H1 (cell line): ENCODE measurements at regions not wholly inside any gene's neighbourhood (a gene's known extent, or its start where the extent isn't known, plus 50 kb on each side); places are given as distances from the start of the nearest gene placed in this dataset.

Experiments
- CTCF ChIA-PET: fragments of 300-600 bp; sonication (Branson Sonifier 250); formaldehyde crosslinking; loops from one replicate; lab custom pipeline; 2021; ENCODE audit not compliant: partially characterized antibody; lab: Charles Lee
- POLR2A ChIA-PET: fragments of 300-600 bp; sonication (Branson Sonifier 250); formaldehyde crosslinking; loops from one replicate; lab custom pipeline; 2021; ENCODE audit warnings: inconsistent platforms; ENCODE audit not compliant: partially characterized antibody; lab: Charles Lee
- DNase-seq, 2 experiments: peaks; one replicate each; pipeline versions ENCODE4 v3.0.0 to v3.0.0-alpha.2; 2010 to 2022; ENCODE audit warnings: low spot score in 2 of 2, low read depth in 1 of 2, mixed read lengths in 1 of 2
- FAIRE-seq: peaks from 2 replicates; lab custom pipeline; 2011; peaks lifted over from hg19 to GRCh38; lab: Jason Lieb, UNC
- H2AFZ ChIP-seq: 2 replicates; pipeline ENCODE4 v1.8.1; 2012; ENCODE audit warnings: low read length, inconsistent platforms
- H2AK5ac ChIP-seq: 2 replicates; pipeline ENCODE4 v1.6.1; 2013; ENCODE audit warnings: low read depth, low read length
- H2BK120ac ChIP-seq: replicated peaks from 2 replicates; pipeline ENCODE3; 2013; ENCODE audit warnings: low read depth, low read length, inconsistent platforms
- H2BK12ac ChIP-seq: 2 replicates; pipeline ENCODE4 v1.6.1; 2013; ENCODE audit warnings: low read depth, low read length
- H2BK15ac ChIP-seq: 2 replicates; pipeline ENCODE4 v1.6.1; 2013; ENCODE audit warnings: low read length
- H2BK20ac ChIP-seq: 2 replicates; pipeline ENCODE4 v1.6.1; 2013; ENCODE audit warnings: low read length
- H2BK5ac ChIP-seq: 2 replicates; pipeline ENCODE4 v1.6.1; 2013; ENCODE audit warnings: low read depth, low read length
- H3K14ac ChIP-seq: 2 replicates; pipeline ENCODE4 v1.6.1; 2013; ENCODE audit warnings: inconsistent platforms; ENCODE audit not compliant: insufficient read length
- H3K18ac ChIP-seq: 2 replicates; pipeline ENCODE4 v1.6.1; 2013; ENCODE audit warnings: low read length; ENCODE audit errors: extremely low read depth
- H3K23ac ChIP-seq: 2 replicates; pipeline ENCODE4 v1.6.1; 2013; ENCODE audit warnings: inconsistent platforms; ENCODE audit not compliant: insufficient read length
- H3K23me2 ChIP-seq: 2 replicates; pipeline ENCODE4 v1.6.1; 2013; ENCODE audit warnings: low read depth, low read length
- H3K27ac ChIP-seq: 2 replicates; pipeline ENCODE4 v1.6.1; 2011; ENCODE audit warnings: low read depth, low read length, inconsistent platforms
- H3K27me3 ChIP-seq, 4 experiments: replicated peaks in 1 of 4; 1 replicate in 1 of 4; 2 replicates in 3 of 4; pipeline versions ENCODE4 v1.6.1 to v1.8.1; 2011 to 2013; ENCODE audit warnings: low read length in 3 of 4, mild to moderate bottlenecking in 3 of 4, inconsistent platforms in 2 of 4, mixed read lengths in 2 of 4, moderate library complexity in 1 of 4; ENCODE audit not compliant: control insufficient read depth in 3 of 4, insufficient read depth in 3 of 4; ENCODE audit errors: extremely low read depth in 1 of 4
- H3K36me3 ChIP-seq, 4 experiments: 2 replicates each; pipeline versions ENCODE4 v1.6.1 to v1.8.1; 2011 to 2013; ENCODE audit warnings: mild to moderate bottlenecking in 4 of 4, low read length in 3 of 4, moderate library complexity in 2 of 4, control low read depth in 1 of 4, inconsistent platforms in 1 of 4; ENCODE audit not compliant: insufficient read depth in 4 of 4, control insufficient read depth in 2 of 4
- H3K4ac ChIP-seq: replicated peaks from 2 replicates; pipeline ENCODE3; 2013; ENCODE audit warnings: low read length, low read depth, mixed read lengths, inconsistent platforms; ENCODE audit not compliant: insufficient read length
- H3K4me1 ChIP-seq, 4 experiments: replicated peaks in 1 of 4; 1 replicate in 1 of 4; 2 replicates in 3 of 4; pipeline versions ENCODE4 v1.6.1 to v1.8.1; 2011 to 2013; ENCODE audit warnings: low read length in 3 of 4, inconsistent platforms in 2 of 4, mixed read lengths in 1 of 4; ENCODE audit not compliant: insufficient read depth in 4 of 4, control insufficient read depth in 3 of 4
- H3K4me2 ChIP-seq, 2 experiments: 2 replicates each; pipeline versions ENCODE4 v1.6.1 to v1.8.1; 2011 to 2013; ENCODE audit warnings: low read depth in 2 of 2, low read length in 2 of 2, control low read depth in 1 of 2, inconsistent platforms in 1 of 2, mild to moderate bottlenecking in 1 of 2; ENCODE audit not compliant: insufficient read depth in 1 of 2
- H3K4me3 ChIP-seq, 4 experiments: fragments of 200-600, 300-600 bp in 1 of 4; sonication (generic), shearing (Covaris generic), sonication (Bioruptor Twin) in 1 of 4; 2 replicates each; pipeline versions ENCODE4 v1.5.1 to v1.8.1; 2011 to 2016; ENCODE audit warnings: low read length in 4 of 4, low read depth in 3 of 4, control low read depth in 2 of 4, inconsistent platforms in 2 of 4, mild to moderate bottlenecking in 2 of 4, mixed read lengths in 1 of 4, moderate library complexity in 1 of 4; ENCODE audit not compliant: insufficient read depth in 2 of 4; ENCODE audit errors: extremely low read depth in 1 of 4
- H3K56ac ChIP-seq: replicated peaks from 2 replicates; pipeline ENCODE3; 2013; ENCODE audit warnings: low read depth, mild to moderate bottlenecking, mixed read lengths, low read length, inconsistent platforms; ENCODE audit not compliant: insufficient read length
- H3K79me1 ChIP-seq: 2 replicates; pipeline ENCODE4 v1.6.1; 2013; ENCODE audit warnings: low read depth, low read length, control low read depth
- H3K79me2 ChIP-seq, 2 experiments: 2 replicates each; pipeline versions ENCODE4 v1.6.1 to v1.8.1; 2012 to 2013; ENCODE audit warnings: low read length in 2 of 2, mild to moderate bottlenecking in 2 of 2, inconsistent platforms in 1 of 2; ENCODE audit not compliant: insufficient read depth in 2 of 2, control insufficient read depth in 1 of 2
- H3K9ac ChIP-seq, 4 experiments: replicated peaks in 1 of 4; 1 replicate in 1 of 4; 2 replicates in 3 of 4; pipeline versions ENCODE4 v1.6.1 to v1.8.1; 2011 to 2013; ENCODE audit warnings: low read depth in 3 of 4, low read length in 3 of 4, control low read depth in 2 of 4, mild to moderate bottlenecking in 2 of 4, moderate library complexity in 2 of 4, inconsistent platforms in 1 of 4; ENCODE audit errors: extremely low read depth in 1 of 4
- H3K9me3 ChIP-seq, 2 experiments: 2 replicates each; pipeline versions ENCODE4 v1.6.1 to v1.8.1; 2012 to 2013; ENCODE audit warnings: mild to moderate bottlenecking in 2 of 2, moderate library complexity in 2 of 2, control low read depth in 1 of 2, inconsistent platforms in 1 of 2, low read depth in 1 of 2, low read length in 1 of 2, mixed read lengths in 1 of 2; ENCODE audit not compliant: insufficient read depth in 2 of 2
- H4K20me1 ChIP-seq, 2 experiments: replicated peaks in 1 of 2; 2 replicates each; pipeline versions ENCODE3 to v1.8.1; 2011 to 2013; ENCODE audit warnings: inconsistent platforms in 2 of 2, low read length in 2 of 2, mild to moderate bottlenecking in 1 of 2; ENCODE audit not compliant: insufficient read depth in 2 of 2, control insufficient read depth in 1 of 2
- H4K5ac ChIP-seq: 2 replicates; pipeline ENCODE4 v1.6.1; 2013; ENCODE audit warnings: low read length, low read depth, mixed read lengths, inconsistent platforms; ENCODE audit not compliant: insufficient read length
- H4K8ac ChIP-seq: 2 replicates; pipeline ENCODE4 v1.8.0; 2013; ENCODE audit warnings: mild to moderate bottlenecking, moderate library complexity, low read length, inconsistent platforms; ENCODE audit not compliant: insufficient read depth; ENCODE audit errors: extremely low read depth
- H4K91ac ChIP-seq: replicated peaks from 2 replicates; pipeline ENCODE3; 2013; ENCODE audit warnings: low read length, mixed read lengths, inconsistent platforms; ENCODE audit not compliant: insufficient read length
- NRF1 ChIP-seq: IDR thresholded peaks from 2 replicates; pipeline ENCODE4 v1.6.1; 2011; ENCODE audit warnings: mild to moderate bottlenecking, low read depth, low read length, improper control_type of control experiment
- RAD21 ChIP-seq, 2 experiments: IDR thresholded peaks in 1 of 2; conservative IDR thresholded peaks in 1 of 2; 2 replicates each; pipeline ENCODE4 v1.6.1; 2011; ENCODE audit warnings: low read depth in 2 of 2, low read length in 2 of 2, improper control_type of control experiment in 1 of 2, inconsistent platforms in 1 of 2, mild to moderate bottlenecking in 1 of 2, moderate library complexity in 1 of 2
- RFX5 ChIP-seq: IDR thresholded peaks from 2 replicates; pipeline ENCODE4 v1.6.1; 2011; ENCODE audit warnings: low read depth, low read length, improper control_type of control experiment, borderline replicate concordance
- SIX5 ChIP-seq: IDR thresholded peaks from 2 replicates; pipeline ENCODE4 v1.6.1; 2011; ENCODE audit warnings: mild to moderate bottlenecking, low read depth, low read length
- SRF ChIP-seq: IDR thresholded peaks from 2 replicates; pipeline ENCODE4 v1.6.1; 2011; ENCODE audit warnings: mild to moderate bottlenecking, low read depth, low read length, moderate library complexity
- SUZ12 ChIP-seq: fragments of 200-600 bp; sonication (generic); IDR thresholded peaks from 2 replicates; pipeline ENCODE4 v1.6.1; 2012; ENCODE audit warnings: mild to moderate bottlenecking, inconsistent platforms, low read length, moderate library complexity, mixed read lengths
- ZNF274 ChIP-seq: IDR thresholded peaks from 2 replicates; pipeline ENCODE4 v1.7.0; 2012; ENCODE audit warnings: low read length, borderline replicate concordance; ENCODE audit errors: extremely low read depth
- WGBS, 2 experiments: shearing (Covaris generic) in 1 of 2; methylation state at CpG; one replicate each; pipeline versions ENCODE4 v1.1.6 to v1.1.7; 2013 to 2015; ENCODE audit warnings: low lambda C conversion rate in 2 of 2, mixed read lengths in 2 of 2, inconsistent platforms in 1 of 2, low coverage in 1 of 2, missing lambda C conversion rate in 1 of 2; ENCODE audit not compliant: insufficient replicate concordance in 2 of 2, insufficient coverage in 1 of 2, insufficient read length in 1 of 2; ENCODE audit errors: extremely low coverage in 1 of 2, missing lambda C conversion rate in 1 of 2; 5-methylcytosine and 5-hydroxymethylcytosine counted together
- TF ChIP-seq, protein P1 (sequence below): IDR thresholded peaks from 2 replicates; pipeline ENCODE4 v1.6.1; 2012; ENCODE audit warnings: inconsistent platforms

DNA sequence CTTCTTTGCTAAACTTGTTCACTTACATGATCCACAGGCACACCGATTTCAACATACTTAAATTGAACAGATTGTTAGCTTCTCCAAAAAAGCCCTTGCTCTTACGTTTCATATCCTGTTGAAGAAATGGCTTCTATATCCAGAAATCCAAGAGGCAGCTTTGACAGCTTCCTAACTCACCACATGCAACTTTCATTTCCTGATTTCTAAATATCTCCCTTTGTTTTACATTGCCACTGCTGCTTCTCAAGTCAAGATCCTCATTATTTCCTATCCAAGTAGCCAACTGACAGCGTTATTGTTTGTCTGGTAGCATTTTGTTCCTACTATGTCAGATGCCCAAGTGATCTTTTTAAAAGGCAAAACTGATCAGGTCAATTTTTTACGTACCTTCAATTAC, 913.2 kb upstream of the TYRP1 start:
- whole genome bisulfite sequencing, 2 experiments, result 94% methylated on average over 4 of the region's 4 CpGs; no CpG with 5 or more reads in 1 of the 2 experiments
- Histone ChIP-seq H2BK120ac (no peak overlapping the region), H3K4me2 (no peak overlapping the region), H3K4me1 (no peaks in the 10 kb centered on the region), H2BK20ac (no peak overlapping the region), H4K20me1 (no peaks in the 10 kb centered on the region), H3K9me3 (no peaks in the 10 kb centered on the region)
- TF ChIP-seq NRF1 (no peak), SUZ12 (no peak), SRF (no peak), RAD21 (IDR thresholded peaks at IDR 0.05 in 1 of 2, conservative IDR thresholded peaks at IDR 0.05 in 1 of 2; ENCODE audit: low read depth in 2 of 2, low read length in 2 of 2) (no peak), ZNF274 (no peak), RFX5 (no peak), SIX5 (no peak)
- TF ChIP-seq, protein P1, sequence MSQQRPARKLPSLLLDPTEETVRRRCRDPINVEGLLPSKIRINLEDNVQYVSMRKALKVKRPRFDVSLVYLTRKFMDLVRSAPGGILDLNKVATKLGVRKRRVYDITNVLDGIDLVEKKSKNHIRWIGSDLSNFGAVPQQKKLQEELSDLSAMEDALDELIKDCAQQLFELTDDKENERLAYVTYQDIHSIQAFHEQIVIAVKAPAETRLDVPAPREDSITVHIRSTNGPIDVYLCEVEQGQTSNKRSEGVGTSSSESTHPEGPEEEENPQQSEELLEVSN, result no peak
- TF ChIP-seq, all 59 proteins: peak for 0
- H4K91ac ChIP-seq, result no peak overlapping the region
- no peak overlapping the region for H3K56ac ChIP-seq
- H3K23ac ChIP-seq, result no peak overlapping the region
- no peak overlapping the region for H3K4me3 ChIP-seq
- H2AFZ ChIP-seq, result no peak overlapping the region
- CTCF ChIA-PET, result no interaction called here
- H3K4ac ChIP-seq, result no peak overlapping the region
- no peaks in the 10 kb centered on the region for H3K79me1 ChIP-seq
- H4K5ac ChIP-seq, result no peak overlapping the region
- H3K23me2 ChIP-seq, result no peaks in the 10 kb centered on the region
- H2BK12ac ChIP-seq, result no peak overlapping the region
- H3K18ac ChIP-seq, result no peak overlapping the region
- no peak overlapping the region for H3K9ac ChIP-seq
- H3K14ac ChIP-seq, result no peak overlapping the region
- FAIRE-seq (no peak), DNase-seq (no peak)
- no peak overlapping the region for H3K27ac ChIP-seq
- H3K36me3 ChIP-seq, result no peaks in the 10 kb centered on the region
- POLR2A ChIA-PET, result no interaction called here
- H3K27me3 ChIP-seq, result no peaks in the 10 kb centered on the region
- no peaks in the 10 kb centered on the region for H3K79me2 ChIP-seq
- no peak overlapping the region for H2AK5ac ChIP-seq
- no peak overlapping the region for H2BK5ac ChIP-seq
- no peak overlapping the region for H4K8ac ChIP-seq
- H2BK15ac ChIP-seq, result no peak overlapping the region
